HG02884 (cell line): ENCODE measurements at regions not wholly inside any gene's neighbourhood (a gene's known extent, or its start where the extent isn't known, plus 50 kb on each side); places are given as distances from the start of the nearest gene placed in this dataset.

Source experiments
- ATAC-seq: cut with Tn5 transposase; IDR thresholded peaks from one replicate; pipeline ENCODE4 v1.9.1; 2021; ENCODE audit warnings: mild to moderate bottlenecking, moderate library complexity; ENCODE audit not compliant: unreplicated experiment

DNA sequence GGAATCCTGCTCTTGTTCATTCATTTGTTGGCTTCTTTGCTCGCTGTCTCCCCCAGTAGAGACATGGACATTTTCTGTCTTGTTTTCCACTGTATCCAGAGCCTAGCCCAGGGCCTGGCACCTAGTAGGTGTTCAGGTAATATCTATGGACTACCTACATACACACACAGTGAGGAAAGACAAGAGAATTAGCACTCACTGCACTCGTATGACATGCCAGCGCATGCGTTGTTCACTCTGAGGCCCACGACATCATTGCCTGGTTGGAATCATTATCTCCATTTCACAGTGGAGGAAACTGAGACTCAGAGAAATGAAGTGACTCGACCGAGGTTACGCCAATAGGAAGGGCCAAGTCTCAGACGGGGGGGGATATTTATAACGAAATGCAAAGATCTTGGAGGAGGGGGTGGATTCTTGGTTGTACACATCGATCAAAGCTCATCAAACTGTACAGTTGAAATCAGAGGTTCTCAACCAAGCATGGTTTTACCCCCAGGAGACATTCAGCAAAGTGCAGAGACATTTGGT, 140.1 kb upstream of the PTPN1 start:
- no peak for ATAC-seq

DNA sequence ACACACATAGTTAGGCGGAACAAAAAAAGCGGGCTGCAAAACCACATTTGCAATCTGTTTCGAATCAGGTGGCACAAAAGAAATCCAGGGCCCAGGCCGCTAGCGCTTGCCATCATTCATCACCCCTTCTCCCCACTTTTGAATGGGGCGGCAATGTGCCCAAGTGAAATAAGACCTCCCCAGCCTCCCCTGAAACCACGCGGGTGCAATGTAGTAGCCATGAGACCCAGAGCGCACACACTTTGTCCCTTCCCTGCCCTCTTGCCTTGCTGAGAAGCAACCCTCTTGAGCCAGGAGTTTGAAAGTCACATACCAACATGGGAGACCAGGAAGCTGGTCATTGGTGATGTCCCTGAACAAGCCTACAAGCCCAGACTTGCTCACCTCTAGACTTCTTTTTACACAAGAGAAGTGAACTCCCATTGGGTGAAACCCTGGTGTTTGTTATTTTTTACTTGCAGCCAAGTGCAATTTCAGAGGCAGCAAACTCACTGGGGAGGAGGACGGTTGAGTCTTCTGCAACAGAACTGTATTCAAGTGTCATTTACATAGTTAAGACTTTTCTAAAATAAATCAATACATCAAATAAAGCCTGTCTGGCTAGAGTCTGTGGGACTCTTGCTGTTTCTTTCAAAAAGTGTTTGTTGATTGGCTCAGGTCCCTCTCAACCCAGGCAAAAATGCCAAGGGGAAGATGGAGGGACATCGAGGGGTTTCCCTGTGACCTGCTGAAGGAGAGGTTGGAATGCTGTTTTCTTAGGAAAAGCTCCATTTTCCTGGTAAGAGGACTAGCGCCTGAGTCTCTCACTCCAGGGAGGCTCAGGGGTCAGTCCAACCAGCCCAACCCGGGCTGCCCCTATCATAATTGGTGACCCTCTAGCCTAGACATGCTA, 138.1 kb upstream of the PTPN1 start:
- no peak for ATAC-seq

DNA sequence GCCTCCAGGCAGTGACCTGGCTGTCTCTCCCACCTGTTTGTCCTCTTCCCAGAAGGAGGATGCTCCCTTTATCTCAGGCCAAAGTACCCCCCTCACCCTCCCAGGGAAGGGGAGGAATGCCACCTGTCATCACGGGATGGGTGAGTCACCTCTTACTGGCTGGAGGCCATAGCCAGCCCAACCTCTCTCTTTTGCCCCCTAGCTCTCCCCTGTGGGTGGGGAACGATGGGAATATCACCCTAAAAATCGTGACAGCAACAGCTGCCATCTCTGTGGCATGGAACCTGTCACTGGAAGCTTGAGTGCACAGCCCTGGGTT, 137.5 kb upstream of the PTPN1 start:
- no peak for ATAC-seq

GRCh38 chr20:50373674-50374286, 136.4 kb upstream of the PTPN1 start:
- no peak for ATAC-seq

DNA sequence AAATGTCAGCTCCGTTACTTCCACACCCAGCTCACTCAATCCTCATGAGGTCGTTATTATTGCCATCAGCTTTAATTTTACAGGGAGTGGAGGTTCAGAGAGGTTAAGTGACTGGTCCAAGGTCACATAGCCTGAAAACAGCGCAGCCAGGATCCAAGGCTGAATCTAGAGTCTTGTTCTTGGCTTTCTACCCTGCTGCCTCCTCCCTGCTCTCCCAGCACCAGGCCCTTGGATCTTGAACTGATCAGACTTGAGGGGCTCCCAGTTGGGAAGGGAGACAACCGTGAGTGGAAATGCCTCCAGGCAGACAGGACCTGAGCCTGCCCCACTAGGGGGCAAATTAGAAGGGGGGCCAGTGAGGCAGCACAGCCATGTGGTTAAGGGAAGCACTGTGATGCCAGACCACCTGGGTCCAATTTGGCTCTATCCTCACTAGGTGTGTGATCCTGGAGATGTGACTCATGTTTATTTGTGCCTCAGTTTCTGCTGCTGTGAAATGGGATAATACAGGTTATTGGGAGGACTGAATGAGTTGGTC, 135.6 kb upstream of the PTPN1 start:
- ATAC-seq = no peak

DNA sequence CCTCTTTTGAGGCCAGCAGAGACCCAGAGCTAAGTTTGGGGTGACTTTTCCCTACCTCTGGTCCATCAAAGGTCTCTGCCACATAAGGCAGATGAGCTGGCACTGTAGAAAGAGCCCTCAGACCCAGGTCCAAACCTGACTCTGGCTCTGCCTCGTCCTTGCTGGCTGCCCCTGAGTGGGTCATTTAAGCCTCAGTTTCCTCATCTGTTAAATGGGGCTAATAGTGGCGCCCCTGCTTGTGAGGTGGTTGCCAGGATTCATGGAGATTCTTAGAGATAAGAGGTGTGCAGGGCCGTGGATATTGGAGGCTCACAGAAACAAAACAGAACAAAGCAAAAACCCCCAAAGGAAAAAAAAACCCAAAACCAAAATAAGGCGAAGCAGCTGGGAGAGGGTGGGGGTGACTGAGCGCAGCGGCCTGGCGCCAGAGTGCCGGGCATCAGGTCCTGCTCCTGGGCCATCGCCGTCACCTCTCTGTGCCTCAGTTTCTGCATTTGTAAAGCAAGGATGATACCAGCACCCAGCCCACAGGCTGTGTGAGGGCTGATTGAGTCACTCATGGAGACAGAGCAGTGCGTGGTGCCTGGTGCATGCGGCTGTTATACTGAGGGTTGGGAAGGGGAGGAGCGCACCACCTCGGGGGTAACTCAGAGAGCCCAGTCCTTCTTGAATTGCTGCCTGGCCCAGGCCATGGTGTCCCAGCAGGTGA, 133.8 kb upstream of the PTPN1 start:
- ATAC-seq = no peak

DNA sequence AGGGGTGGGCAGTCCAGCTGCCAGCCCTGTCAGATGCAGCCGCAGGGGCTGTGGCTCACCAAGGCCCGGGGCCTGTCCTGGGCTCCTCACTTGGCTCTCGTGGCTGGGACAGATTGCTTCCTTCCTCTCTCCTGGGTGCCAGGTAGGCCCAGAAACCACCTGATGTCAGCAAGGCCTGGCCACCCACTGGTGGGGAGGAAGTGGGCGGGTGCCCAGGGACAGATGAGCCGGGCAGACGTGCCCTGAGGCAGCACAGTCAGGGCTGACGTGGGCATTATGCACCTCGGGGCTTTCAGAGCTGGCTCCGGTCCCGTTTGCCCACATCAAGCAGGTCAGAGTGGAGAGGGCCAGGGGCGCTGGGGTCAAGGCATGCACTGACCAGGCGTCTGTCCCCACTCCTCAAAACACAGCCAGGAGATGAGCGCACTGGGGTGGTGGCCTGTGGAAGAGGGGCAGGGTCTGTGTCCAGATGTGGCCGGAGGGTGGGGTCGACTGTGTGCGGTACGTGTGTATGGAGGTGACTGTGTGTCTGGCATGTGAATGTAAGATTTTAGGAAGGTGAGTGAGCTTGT, 133.2 kb upstream of the PTPN1 start:
- no peak for ATAC-seq

DNA sequence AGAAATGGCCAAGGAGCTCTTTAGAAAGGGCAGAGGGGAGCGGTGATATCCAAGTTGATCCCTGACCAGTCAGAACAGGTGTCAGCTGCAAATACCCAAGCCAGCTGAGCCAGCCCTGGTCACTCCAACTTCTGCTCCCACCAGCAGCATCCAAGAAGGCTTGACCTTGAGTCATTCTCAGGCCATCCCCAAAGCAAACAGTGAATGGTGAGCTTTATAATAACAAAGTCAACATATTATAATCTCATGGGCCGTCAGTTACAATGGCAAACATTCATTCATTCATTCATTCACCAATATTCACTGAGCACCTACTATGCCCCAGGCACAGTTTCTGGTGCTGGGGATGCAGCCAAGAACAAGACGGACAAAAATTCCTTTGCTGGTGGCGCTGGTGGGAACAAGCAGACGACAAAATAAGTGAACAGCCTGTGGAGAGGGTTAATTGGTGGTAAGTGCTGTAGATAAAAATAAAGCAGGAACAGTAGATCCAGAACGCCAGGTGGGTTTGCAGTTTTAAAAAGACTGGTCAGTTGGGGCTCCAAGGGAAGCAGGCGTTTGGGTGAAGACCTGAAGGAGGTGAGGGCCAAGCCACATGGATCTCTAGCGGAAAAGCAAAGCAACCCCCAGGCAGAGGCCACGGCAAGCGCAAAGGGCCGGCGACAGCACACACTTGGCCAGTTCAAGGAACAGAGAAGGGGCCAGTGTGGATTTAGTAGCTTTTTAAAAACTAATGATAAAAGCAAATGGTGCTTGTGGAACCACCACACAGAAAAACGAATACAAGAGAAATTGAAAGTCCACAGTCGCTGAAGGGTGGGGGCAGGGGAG, 131.8 kb upstream of the PTPN1 start:
- ATAC-seq = no peak

DNA sequence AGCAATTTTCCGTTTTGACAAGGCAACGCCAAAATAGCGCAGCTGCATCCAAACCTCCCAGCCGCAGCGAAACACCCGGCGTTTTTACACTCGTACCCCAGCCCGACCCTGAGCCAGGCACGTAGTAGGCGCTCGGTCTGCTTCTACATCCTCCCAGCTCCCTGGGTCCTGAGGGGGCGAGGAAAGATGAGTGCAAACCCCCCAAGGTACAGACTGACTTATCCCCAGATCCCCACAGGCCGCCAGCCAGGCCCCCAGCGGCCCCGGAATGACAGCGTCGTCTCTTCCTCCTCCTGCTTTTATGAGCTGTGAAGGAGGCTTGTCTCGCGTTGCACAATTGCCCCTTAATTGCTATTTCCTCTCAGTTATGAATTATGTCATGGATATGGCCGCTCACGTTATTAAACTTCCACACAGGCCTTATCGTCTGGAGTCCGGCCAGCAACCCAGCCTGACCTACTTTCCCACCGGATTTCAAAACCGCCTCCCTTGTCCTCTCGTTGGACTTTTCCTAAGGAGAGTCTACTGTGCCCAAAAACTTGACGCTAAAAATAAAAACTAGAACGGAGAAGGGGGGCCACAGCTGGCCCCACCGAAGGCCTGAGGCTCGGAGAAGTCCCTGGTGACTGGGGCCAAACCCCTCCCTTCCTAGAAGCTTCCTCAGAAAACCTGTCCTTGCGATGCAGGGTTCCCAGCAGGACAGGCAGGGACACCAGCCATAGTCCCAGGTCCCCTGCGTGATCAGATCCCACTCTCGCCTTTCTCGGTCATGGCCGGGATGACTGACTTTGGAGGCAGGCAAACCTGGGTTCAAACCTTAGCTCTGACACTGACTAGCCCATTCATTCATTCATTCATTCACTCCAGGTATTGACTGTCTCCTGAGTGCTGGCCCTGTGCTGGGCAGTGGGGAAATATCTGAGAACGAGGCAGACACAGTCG, 130.9 kb upstream of the PTPN1 start:
- no peak for ATAC-seq

GRCh38 chr20:50379991-50380696, 130.0 kb upstream of the PTPN1 start:
- ATAC-seq = no peak

DNA sequence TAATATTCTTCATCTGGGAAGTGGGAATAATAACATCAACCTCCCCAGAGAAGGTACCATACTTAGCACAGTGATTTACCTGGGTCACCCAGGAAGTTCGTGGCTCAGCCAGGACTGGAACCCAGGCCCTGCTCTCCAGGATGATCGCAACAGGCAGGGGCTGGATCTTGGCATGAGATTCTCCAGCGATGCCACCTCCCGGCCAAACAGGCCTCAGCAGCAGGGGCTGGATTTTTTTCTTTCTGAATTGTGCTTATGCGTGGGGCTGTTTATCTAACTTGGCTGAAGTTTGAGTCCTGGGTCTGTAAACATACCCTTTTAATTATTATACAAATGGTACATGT, 129.5 kb upstream of the PTPN1 start:
- ATAC-seq = no peak

DNA sequence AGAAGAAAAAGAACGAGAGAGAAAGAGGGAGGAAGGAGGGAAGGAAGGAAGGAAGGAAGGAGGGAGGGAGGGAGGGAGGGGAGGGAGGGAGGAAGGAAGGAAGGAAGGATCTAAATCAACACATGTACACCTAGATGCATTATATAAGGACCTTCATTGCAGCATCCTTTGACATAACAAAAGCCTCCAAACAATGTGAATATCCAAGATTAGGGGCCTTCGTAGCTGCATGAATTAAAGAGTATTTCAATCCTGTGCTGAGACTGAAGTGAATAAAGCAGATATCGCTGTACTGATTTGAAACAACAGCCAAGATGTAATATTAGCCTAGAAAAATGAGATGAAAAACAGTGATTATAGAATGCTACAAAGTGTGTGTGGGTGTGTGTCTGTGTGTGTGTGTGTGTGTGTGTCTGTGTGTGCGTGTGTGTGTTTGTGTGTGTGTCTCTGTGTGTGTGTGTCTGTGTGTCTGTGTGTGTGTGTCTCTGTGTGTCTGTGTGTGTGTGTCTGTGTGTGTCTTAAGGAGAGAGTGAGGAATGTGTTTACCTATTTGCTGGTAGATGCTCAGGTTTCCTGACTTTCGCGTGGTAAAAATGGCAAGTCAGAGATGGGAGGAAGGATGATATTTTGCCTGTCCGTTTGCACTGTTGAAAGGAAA, 129.0 kb upstream of the PTPN1 start:
- ATAC-seq = no peak

GRCh38 chr20:50381771-50382593, 128.2 kb upstream of the PTPN1 start:
- no peak for ATAC-seq

GRCh38 chr20:50385733-50386640, 124.2 kb upstream of the PTPN1 start:
- ATAC-seq = no peak

DNA sequence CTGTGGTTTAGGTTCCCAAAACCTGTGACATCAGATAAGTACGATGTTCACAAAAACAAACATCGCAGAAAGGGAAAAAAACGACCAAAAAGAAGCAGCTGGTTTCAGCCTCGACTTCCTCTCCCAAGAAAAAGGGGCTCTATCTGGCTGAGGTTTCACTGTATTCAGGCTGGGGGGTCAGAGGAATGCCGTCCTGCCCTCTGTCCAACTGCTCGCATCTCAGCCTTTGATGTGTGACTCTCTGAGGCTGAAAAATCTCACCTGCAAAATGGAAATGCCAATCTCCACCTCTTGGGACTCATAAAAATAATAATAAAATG, 123.6 kb upstream of the PTPN1 start:
- ATAC-seq = no peak

DNA sequence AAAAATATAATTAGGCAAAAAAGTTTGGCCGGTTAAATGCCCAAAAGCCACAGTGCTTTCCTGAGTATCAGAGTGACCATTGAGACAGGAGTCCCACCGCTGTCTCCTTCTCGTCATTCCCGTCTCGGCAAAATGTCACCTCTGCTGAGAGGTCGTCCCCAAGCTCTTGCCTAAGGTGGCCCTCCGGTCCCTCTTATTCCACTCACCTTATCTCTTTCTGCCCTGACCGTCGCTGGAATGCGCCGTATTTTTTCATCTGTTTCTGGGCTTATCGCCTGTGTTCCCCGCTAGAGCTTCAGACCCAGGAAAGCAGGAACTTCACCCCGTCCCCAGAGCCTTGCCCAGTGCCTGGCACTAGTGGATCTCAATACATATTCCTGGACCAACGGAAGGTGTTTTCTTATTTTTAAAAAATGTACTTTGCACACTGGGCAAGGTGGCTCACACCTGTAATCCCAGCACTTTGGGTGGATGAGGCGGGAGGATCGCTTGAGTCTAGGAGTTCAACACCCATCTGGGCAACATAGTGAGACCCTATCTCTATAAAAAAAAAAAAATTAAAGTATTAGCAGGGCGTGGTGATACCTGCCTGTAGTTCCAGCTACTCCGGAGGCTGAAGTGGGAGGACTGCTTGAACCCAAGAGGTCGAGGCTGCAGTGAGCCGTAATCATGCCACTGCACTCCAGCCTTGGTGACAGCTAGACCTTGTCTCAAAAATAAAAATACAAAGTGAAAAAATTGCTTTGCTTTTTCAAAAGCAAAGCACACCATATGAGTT, 122.8 kb upstream of the PTPN1 start:
- ATAC-seq = no peak
